ENCODE measurements at regions not wholly inside any gene's neighbourhood (a gene's known extent, or its start where the extent isn't known, plus 50 kb on each side); places are given as distances from the start of the nearest gene placed in this dataset.

DNA sequence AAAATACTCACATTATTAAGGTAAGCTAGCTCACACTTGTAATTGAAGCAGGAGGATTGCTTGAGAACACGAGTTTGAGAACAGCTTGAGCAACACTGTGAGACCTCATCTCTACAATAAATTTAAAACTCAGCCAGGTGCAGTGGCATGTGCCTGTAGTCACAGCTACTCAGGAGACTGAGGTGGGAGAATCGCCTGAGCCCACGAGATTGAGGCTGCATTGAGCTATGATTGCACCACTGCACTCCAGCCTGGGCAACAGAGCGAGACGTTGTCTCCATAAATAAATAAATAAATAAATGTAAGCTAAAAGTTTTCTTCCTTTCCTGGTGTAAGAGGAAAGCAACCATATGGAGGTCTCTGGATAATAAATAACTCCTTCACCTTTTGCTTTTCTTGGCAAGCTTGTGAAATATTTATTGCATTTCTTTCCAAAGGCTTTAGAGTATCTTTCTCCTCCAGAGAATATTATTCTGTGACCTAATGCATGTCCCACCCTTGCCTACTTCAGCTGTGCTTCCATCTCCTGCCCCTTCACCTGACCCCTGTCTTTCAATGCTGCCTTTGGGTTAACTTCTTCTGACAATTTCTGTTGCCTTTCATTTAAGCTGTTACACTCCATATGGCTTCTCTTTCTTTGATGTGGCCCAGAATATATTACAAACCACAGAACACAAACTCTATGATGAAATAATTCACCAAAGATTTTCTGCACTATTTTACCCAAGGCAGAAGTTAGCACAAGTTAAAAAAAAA is 280.7 kb upstream of the RND3 start:
- no peak overlapping the region for H3K4me3 ChIP-seq (replicated peaks; ENCODE audit: insufficient read depth, low read length)
- no peak overlapping the region for H3K27ac ChIP-seq (replicated peaks)
- TF ChIP-seq GABPA (IDR thresholded peaks at IDR 0.05; ENCODE audit: low read depth) (no peak), SPI1 (IDR thresholded peaks at IDR 0.05; ENCODE audit: borderline replicate concordance, low read depth) (no peak), POLR2AphosphoS5 (IDR thresholded peaks at IDR 0.05; ENCODE audit: low read depth) (no peak)
- TF ChIP-seq, protein P1, sequence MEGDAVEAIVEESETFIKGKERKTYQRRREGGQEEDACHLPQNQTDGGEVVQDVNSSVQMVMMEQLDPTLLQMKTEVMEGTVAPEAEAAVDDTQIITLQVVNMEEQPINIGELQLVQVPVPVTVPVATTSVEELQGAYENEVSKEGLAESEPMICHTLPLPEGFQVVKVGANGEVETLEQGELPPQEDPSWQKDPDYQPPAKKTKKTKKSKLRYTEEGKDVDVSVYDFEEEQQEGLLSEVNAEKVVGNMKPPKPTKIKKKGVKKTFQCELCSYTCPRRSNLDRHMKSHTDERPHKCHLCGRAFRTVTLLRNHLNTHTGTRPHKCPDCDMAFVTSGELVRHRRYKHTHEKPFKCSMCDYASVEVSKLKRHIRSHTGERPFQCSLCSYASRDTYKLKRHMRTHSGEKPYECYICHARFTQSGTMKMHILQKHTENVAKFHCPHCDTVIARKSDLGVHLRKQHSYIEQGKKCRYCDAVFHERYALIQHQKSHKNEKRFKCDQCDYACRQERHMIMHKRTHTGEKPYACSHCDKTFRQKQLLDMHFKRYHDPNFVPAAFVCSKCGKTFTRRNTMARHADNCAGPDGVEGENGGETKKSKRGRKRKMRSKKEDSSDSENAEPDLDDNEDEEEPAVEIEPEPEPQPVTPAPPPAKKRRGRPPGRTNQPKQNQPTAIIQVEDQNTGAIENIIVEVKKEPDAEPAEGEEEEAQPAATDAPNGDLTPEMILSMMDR (IDR thresholded peaks at IDR 0.05; ENCODE audit: insufficient read depth, low read length): no peak
- TF ChIP-seq, protein P2, sequence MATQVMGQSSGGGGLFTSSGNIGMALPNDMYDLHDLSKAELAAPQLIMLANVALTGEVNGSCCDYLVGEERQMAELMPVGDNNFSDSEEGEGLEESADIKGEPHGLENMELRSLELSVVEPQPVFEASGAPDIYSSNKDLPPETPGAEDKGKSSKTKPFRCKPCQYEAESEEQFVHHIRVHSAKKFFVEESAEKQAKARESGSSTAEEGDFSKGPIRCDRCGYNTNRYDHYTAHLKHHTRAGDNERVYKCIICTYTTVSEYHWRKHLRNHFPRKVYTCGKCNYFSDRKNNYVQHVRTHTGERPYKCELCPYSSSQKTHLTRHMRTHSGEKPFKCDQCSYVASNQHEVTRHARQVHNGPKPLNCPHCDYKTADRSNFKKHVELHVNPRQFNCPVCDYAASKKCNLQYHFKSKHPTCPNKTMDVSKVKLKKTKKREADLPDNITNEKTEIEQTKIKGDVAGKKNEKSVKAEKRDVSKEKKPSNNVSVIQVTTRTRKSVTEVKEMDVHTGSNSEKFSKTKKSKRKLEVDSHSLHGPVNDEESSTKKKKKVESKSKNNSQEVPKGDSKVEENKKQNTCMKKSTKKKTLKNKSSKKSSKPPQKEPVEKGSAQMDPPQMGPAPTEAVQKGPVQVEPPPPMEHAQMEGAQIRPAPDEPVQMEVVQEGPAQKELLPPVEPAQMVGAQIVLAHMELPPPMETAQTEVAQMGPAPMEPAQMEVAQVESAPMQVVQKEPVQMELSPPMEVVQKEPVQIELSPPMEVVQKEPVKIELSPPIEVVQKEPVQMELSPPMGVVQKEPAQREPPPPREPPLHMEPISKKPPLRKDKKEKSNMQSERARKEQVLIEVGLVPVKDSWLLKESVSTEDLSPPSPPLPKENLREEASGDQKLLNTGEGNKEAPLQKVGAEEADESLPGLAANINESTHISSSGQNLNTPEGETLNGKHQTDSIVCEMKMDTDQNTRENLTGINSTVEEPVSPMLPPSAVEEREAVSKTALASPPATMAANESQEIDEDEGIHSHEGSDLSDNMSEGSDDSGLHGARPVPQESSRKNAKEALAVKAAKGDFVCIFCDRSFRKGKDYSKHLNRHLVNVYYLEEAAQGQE (IDR thresholded peaks at IDR 0.05; ENCODE audit: insufficient replicate concordance, low read depth): no peak
- H3K27me3 ChIP-seq (ENCODE audit: insufficient read depth, poor library complexity, severe bottlenecking): no peaks in the 10 kb centered on the region
- no peak for DNase-seq (ENCODE audit: low read depth in 1 of 2, low spot score in 1 of 2)

DNA sequence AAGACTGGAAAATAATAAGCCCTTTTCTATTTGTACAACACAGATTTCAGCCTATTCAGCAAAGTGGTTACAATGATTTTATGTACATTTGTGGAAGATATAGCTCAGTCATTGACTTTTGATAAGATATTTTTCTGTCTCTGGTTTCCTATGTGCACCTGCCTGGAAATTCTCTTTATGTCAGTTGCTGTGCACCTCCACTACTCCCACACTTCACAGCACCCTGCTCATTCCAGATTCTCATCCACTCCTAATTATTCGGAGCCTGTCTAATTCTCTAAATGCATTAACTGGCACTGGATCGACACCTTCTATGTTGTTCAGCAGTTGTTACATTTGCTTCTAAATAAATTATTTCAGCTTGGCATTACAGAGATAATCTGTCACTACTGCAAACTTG is 275.1 kb upstream of the RND3 start:
- Histone ChIP-seq H3K27ac (replicated peaks) (no peak overlapping the region), H3K4me3 (replicated peaks; ENCODE audit: insufficient read depth, low read length) (no peak overlapping the region), H3K27me3 (ENCODE audit: insufficient read depth, poor library complexity, severe bottlenecking) (no peaks in the 10 kb centered on the region)
- no peak for DNase-seq (ENCODE audit: low read depth in 1 of 2, low spot score in 1 of 2)
- TF ChIP-seq GABPA (IDR thresholded peaks at IDR 0.05; ENCODE audit: low read depth) (no peak), SPI1 (IDR thresholded peaks at IDR 0.05; ENCODE audit: borderline replicate concordance, low read depth) (no peak), POLR2AphosphoS5 (IDR thresholded peaks at IDR 0.05; ENCODE audit: low read depth) (no peak)
- TF ChIP-seq, protein P1 (IDR thresholded peaks at IDR 0.05; ENCODE audit: insufficient read depth, low read length): no peak
- TF ChIP-seq, protein P2 (IDR thresholded peaks at IDR 0.05; ENCODE audit: insufficient replicate concordance, low read depth): no peak

DNA sequence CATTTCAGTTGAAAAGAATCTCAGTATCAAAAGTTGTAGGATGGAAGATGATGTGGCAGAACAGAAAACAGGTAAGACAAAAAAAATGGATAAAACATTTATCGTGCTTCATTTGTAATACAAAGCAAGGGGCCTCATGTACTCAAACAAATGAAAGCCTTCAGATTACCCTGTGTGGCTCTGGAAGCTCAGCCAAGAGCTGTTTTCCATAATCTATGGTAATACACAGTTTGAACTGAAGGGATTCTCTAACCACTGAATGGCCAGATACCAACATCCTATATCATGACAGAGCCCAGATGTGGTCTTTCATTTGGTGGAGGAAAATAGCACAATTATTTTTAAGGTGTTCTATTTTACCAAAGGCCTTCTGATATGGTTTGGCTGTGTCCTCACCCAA is 272.1 kb upstream of the RND3 start:
- Histone ChIP-seq H3K27me3 (ENCODE audit: insufficient read depth, poor library complexity, severe bottlenecking) (no peaks in the 10 kb centered on the region), H3K27ac (replicated peaks) (no peak overlapping the region), H3K4me3 (replicated peaks; ENCODE audit: insufficient read depth, low read length) (no peak overlapping the region)
- TF ChIP-seq, protein P2 (IDR thresholded peaks at IDR 0.05; ENCODE audit: insufficient replicate concordance, low read depth): no peak
- TF ChIP-seq POLR2AphosphoS5 (IDR thresholded peaks at IDR 0.05; ENCODE audit: low read depth): no peak
- DNase-seq (ENCODE audit: low read depth in 1 of 2, low spot score in 1 of 2): no peak
